ENCODE measurements at regions not wholly inside any gene's neighbourhood (a gene's known extent, or its start where the extent isn't known, plus 50 kb on each side); places are given as distances from the start of the nearest gene placed in this dataset.
"Not testable (repeated sequence)": the region's sequence is repeated elsewhere in the genome, so short reads cannot be mapped to it uniquely, and the experiment has no call there.

DNA sequence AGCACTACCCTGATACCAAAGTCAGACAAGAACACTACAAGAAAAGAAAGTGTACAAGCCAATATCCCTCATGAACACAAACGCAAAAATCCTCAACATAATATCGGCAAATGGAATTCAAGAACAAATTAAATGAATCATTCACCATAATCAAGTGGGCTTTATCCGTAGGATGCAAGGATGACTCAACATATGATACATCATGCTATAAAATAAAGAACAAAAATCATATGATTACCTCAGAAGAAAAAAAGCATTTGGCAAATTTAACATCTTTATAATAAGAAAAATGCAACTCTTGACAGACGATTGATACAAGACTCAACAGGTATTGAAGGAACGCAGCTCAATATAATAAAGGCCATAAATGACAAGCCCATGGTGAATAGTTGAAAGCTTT lies 843.9 kb downstream of the FRK start:
- Histone ChIP-seq H3K27ac (ENCODE audit: low read length) (no peak overlapping the region), H3K27me3 (ENCODE audit: control insufficient read depth in 1 of 2, insufficient read depth in 2 of 2, low read length in 2 of 2) (no peaks in the 10 kb centered on the region), H3K9ac (ENCODE audit: low read length in 2 of 2) (no peak overlapping the region), H3K4me1 (ENCODE audit: control insufficient read depth, insufficient read depth, low read length) (no peaks in the 10 kb centered on the region), H3K36me3 (ENCODE audit: control insufficient read depth in 2 of 2, insufficient read depth in 2 of 2, low read length in 2 of 2) (no peaks in the 10 kb centered on the region), H3K4me3 (ENCODE audit: low read length in 2 of 2) (no peak overlapping the region), H3K9me3 (ENCODE audit: control insufficient read depth in 2 of 2, low read length in 2 of 2) (no peaks in the 10 kb centered on the region)

DNA sequence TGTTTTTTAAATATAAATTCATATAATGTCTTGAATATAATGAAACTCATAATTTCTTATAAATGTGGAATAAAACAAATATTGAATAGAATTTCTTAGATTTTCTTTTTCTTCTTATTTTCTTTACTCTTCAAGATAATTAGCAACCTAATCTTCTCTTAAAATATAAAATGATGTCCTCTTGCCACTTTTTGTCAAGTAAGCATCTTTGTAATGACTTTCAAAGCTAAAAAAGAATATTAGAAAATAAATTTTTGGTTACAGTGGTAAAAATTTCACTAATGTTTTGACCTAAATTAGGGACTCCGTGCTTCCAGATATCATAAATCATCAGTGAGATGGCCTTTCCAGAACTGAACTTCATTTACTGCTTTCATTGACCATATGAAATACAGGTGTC lies 846.4 kb downstream of the FRK start:
- Histone ChIP-seq H3K4me1 (ENCODE audit: control insufficient read depth, insufficient read depth, low read length) (no peaks in the 10 kb centered on the region), H3K9me3 (ENCODE audit: control insufficient read depth in 2 of 2, low read length in 2 of 2) (no peaks in the 10 kb centered on the region), H3K4me3 (ENCODE audit: low read length in 2 of 2) (no peak overlapping the region), H3K27me3 (ENCODE audit: control insufficient read depth in 1 of 2, insufficient read depth in 2 of 2, low read length in 2 of 2) (no peaks in the 10 kb centered on the region), H3K36me3 (ENCODE audit: control insufficient read depth in 2 of 2, insufficient read depth in 2 of 2, low read length in 2 of 2) (no peaks in the 10 kb centered on the region), H3K27ac (ENCODE audit: low read length) (no peak overlapping the region), H3K9ac (ENCODE audit: low read length in 2 of 2) (no peak overlapping the region)

DNA sequence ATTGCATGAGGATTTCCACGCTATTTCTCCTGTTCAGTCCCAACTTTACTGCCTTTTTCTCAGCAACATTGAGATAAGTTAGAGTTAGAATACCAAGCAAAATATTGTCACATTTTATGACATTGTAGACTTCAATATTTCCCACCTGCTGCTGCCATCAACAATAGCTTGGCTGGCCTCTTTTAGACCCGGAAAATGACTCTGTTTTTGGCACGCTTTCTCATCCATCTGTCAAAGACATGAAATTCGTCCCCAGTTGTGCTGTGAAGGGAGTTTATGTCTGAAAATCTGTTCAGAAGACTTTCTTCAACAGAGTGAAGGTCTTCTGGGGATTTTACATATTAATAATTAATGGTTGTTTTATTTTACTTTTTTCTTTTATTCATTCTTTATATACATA lies 857.3 kb downstream of the FRK start:
- H3K27me3 ChIP-seq (ENCODE audit: control insufficient read depth in 1 of 2, insufficient read depth in 2 of 2, low read length in 2 of 2), result no peaks in the 10 kb centered on the region
- H3K4me1 ChIP-seq (ENCODE audit: control insufficient read depth, insufficient read depth, low read length), result no peaks in the 10 kb centered on the region
- H3K9me3 ChIP-seq (ENCODE audit: control insufficient read depth in 2 of 2, low read length in 2 of 2), result no peaks in the 10 kb centered on the region
- H3K27ac ChIP-seq (ENCODE audit: low read length), result no peak overlapping the region
- H3K4me3 ChIP-seq (ENCODE audit: low read length in 2 of 2), result no peak overlapping the region
- no peaks in the 10 kb centered on the region for H3K36me3 ChIP-seq (ENCODE audit: control insufficient read depth in 2 of 2, insufficient read depth in 2 of 2, low read length in 2 of 2)
- no peak overlapping the region for H3K9ac ChIP-seq (ENCODE audit: low read length in 2 of 2)

DNA sequence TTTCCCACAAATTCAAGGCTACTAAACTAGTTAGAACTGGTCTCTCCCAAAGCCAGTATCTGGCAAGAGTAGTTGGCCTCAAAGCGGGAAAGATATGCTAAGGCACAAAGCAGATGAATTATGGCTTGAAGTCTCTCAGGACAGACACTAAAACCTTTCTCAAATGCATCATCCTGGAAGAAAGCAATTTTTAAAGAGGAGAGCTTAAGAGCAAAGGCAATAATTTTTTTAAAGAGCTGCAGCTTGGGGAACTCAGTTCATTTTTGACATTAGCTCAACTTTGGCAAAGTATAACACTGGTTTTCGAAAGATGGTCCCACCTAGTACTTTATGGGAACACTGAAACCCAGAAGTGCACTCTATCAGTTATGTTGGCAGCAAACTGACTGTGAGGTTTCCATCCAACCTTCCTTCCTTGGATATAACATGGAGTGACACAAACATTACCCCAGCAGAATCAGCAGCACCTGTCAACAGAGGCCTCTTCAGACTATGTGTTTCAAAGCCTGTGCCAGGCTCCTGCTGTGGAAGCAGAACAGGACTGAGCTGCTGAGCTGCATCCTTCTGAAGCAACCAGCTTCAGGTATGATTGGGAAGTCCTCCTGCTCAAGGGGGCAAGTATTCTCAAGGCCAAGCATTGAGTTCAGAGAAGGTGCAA lies 852.3 kb upstream of the HS3ST5 start:
- Histone ChIP-seq H3K36me3 (ENCODE audit: control insufficient read depth in 2 of 2, insufficient read depth in 2 of 2, low read length in 2 of 2) (no peaks in the 10 kb centered on the region), H3K9ac (ENCODE audit: low read length in 2 of 2) (no peak overlapping the region), H3K9me3 (ENCODE audit: control insufficient read depth in 2 of 2, low read length in 2 of 2) (no peaks in the 10 kb centered on the region), H3K27me3 (ENCODE audit: control insufficient read depth in 1 of 2, insufficient read depth in 2 of 2, low read length in 2 of 2) (no peaks in the 10 kb centered on the region), H3K4me1 (ENCODE audit: control insufficient read depth, insufficient read depth, low read length) (no peaks in the 10 kb centered on the region), H3K27ac (ENCODE audit: low read length) (no peak overlapping the region), H3K4me3 (ENCODE audit: low read length in 2 of 2) (no peak overlapping the region)

DNA sequence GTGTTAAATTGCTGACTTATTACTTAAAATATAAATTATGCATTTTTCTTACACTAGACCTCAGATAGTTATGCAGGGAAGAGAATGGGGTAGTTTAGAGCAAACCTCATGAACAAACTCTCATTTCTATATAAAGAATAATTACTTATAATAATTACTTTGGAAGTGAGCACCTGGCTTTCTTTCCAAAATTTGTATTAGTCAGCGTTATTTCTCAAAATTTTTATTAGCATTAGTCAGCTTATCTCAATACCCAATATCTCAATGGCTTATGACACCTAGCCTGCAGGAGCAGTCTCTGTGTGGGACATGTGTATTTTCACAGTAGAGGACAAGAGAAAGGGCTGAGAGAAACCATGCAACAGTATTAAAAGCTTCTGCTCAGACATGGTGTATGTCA lies 849.2 kb upstream of the HS3ST5 start:
- Histone ChIP-seq H3K36me3 (ENCODE audit: control insufficient read depth in 2 of 2, insufficient read depth in 2 of 2, low read length in 2 of 2) (no peaks in the 10 kb centered on the region), H3K4me1 (ENCODE audit: control insufficient read depth, insufficient read depth, low read length) (no peaks in the 10 kb centered on the region), H3K27me3 (ENCODE audit: control insufficient read depth in 1 of 2, insufficient read depth in 2 of 2, low read length in 2 of 2) (no peaks in the 10 kb centered on the region), H3K9me3 (ENCODE audit: control insufficient read depth in 2 of 2, low read length in 2 of 2) (no peaks in the 10 kb centered on the region), H3K4me3 (ENCODE audit: low read length in 2 of 2) (no peak overlapping the region), H3K9ac (ENCODE audit: low read length in 2 of 2) (no peak overlapping the region), H3K27ac (ENCODE audit: low read length) (no peak overlapping the region)

DNA sequence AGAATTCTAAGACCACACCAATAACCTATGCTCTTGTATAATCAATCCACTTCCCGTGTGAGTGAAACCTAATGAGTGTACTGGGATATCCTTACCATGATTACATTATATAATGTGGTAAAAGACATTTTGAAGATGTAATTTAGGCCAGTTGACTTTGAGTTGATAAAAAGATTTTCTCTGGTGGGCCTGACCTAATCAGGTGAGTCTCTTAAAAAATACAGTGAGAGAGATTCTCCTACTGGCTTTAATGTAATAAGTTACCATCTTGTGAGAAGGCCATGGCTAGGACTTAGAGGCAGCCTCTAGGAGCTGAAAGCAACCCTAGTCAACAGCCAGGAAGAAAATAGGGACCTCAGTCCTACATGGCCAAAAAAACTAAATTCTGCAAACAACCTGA lies 847.7 kb upstream of the HS3ST5 start:
- no peak overlapping the region for H3K27ac ChIP-seq (ENCODE audit: low read length)
- no peaks in the 10 kb centered on the region for H3K9me3 ChIP-seq (ENCODE audit: control insufficient read depth in 2 of 2, low read length in 2 of 2)
- H3K4me3 ChIP-seq (ENCODE audit: low read length in 2 of 2), result no peak overlapping the region
- no peak overlapping the region for H3K9ac ChIP-seq (ENCODE audit: low read length in 2 of 2)
- H3K36me3 ChIP-seq (ENCODE audit: control insufficient read depth in 2 of 2, insufficient read depth in 2 of 2, low read length in 2 of 2), result no peaks in the 10 kb centered on the region
- no peaks in the 10 kb centered on the region for H3K27me3 ChIP-seq (ENCODE audit: control insufficient read depth in 1 of 2, insufficient read depth in 2 of 2, low read length in 2 of 2)
- no peaks in the 10 kb centered on the region for H3K4me1 ChIP-seq (ENCODE audit: control insufficient read depth, insufficient read depth, low read length)

DNA sequence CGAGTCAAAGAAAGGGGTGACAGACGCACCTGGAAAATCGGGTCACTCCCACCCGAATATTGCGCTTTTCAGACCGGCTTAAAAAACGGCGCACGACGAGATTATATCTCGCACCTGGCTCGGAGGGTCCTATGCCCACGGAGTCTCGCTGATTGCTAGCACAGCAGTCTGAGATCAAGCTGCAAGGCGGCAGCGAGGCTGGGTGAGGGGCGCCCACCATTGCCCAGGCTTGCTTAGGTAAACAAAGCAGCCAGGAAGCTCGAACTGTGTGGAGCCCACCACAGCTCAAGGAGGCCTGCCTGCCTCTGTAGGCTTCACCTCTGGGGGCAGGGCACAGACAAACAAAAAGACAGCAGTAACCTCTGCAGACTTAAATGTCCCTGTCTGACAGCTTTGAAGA lies 832.6 kb upstream of the HS3ST5 start:
- not testable (repeated sequence) for H3K27ac ChIP-seq (ENCODE audit: low read length); H3K4me3 ChIP-seq (ENCODE audit: low read length in 2 of 2); H3K27me3 ChIP-seq (ENCODE audit: control insufficient read depth in 1 of 2, insufficient read depth in 2 of 2, low read length in 2 of 2); H3K4me1 ChIP-seq (ENCODE audit: control insufficient read depth, insufficient read depth, low read length); H3K9me3 ChIP-seq (ENCODE audit: control insufficient read depth in 2 of 2, low read length in 2 of 2); H3K9ac ChIP-seq (ENCODE audit: low read length in 2 of 2); H3K36me3 ChIP-seq (ENCODE audit: control insufficient read depth in 2 of 2, insufficient read depth in 2 of 2, low read length in 2 of 2)

DNA sequence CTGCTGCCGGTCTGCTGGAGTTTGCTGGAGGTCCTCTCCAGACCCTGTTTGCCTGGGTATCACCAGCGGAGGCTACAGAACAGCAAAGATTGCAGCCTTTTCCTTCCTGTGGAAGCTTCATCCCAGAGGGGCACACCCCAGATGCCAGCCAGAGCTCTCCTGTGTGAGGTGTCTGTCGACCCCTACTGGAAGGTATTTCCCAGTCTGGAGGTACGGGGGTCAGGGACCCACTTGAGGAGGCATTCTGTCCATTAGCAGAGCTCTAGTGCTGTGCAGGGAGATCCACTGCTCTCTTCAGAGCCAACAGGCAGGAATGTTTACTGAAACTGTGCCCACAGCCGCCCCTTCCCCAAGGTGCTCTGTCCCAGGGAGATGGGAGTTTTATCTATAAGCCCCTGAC lies 823.1 kb upstream of the HS3ST5 start:
- H3K9ac ChIP-seq (ENCODE audit: low read length in 2 of 2); H3K36me3 ChIP-seq (ENCODE audit: control insufficient read depth in 2 of 2, insufficient read depth in 2 of 2, low read length in 2 of 2): not testable (repeated sequence)

DNA sequence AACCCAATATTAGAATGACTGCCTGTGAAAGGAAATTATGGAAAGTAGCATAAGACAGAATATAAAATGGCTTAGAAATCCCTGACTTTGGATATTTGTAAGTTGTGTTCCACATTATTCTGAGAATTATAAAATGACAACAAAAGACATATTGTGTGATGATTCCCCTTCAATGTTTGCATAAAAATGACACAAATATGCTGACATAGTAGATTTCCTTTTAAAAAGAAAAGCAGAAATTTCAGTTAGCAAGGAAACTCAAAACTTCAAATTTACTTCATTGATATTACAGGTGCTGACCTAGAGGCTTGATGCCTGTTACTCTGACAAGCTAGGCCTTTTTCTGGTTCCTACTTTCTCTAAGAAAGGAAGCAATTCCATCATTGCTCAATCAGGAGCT lies 816.9 kb upstream of the HS3ST5 start:
- no peaks in the 10 kb centered on the region for H3K9me3 ChIP-seq (ENCODE audit: control insufficient read depth in 2 of 2, low read length in 2 of 2)
- H3K9ac ChIP-seq (ENCODE audit: low read length in 2 of 2), result no peak overlapping the region
- H3K27ac ChIP-seq (ENCODE audit: low read length), result no peak overlapping the region
- H3K4me1 ChIP-seq (ENCODE audit: control insufficient read depth, insufficient read depth, low read length), result no peaks in the 10 kb centered on the region
- H3K27me3 ChIP-seq (ENCODE audit: control insufficient read depth in 1 of 2, insufficient read depth in 2 of 2, low read length in 2 of 2), result no peaks in the 10 kb centered on the region
- H3K36me3 ChIP-seq (ENCODE audit: control insufficient read depth in 2 of 2, insufficient read depth in 2 of 2, low read length in 2 of 2), result no peaks in the 10 kb centered on the region
- H3K4me3 ChIP-seq (ENCODE audit: low read length in 2 of 2), result no peak overlapping the region

More for the DNA sequence above, 823.1 kb upstream of the HS3ST5 start:
- H3K9me3 ChIP-seq (ENCODE audit: control insufficient read depth in 2 of 2, low read length in 2 of 2); H3K27ac ChIP-seq (ENCODE audit: low read length); H3K4me3 ChIP-seq (ENCODE audit: low read length in 2 of 2); H3K4me1 ChIP-seq (ENCODE audit: control insufficient read depth, insufficient read depth, low read length); H3K27me3 ChIP-seq (ENCODE audit: control insufficient read depth in 1 of 2, insufficient read depth in 2 of 2, low read length in 2 of 2): not testable (repeated sequence)

DNA sequence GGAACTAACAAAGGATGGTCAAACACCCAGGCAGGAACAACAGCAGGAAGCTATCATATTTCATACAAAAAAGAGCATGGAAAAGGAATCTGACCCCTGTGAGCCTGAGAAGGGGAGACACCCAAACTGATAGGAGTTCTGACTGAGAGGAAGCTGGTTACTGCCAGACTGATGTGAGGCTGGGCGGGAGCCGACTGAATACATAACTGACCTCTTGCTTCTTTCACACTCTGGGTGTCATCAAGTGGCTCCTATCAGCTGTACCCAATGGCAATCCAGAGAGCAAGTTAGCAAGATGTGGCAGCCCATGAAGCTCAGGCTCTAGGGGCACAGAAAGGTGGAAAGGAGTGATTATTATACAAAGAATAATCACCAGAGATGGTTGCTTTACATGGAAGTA lies 795.1 kb upstream of the HS3ST5 start:
- Histone ChIP-seq H3K27ac (ENCODE audit: low read length) (no peak overlapping the region), H3K9ac (ENCODE audit: low read length in 2 of 2) (no peak overlapping the region), H3K27me3 (ENCODE audit: control insufficient read depth in 1 of 2, insufficient read depth in 2 of 2, low read length in 2 of 2) (no peaks in the 10 kb centered on the region), H3K9me3 (ENCODE audit: control insufficient read depth in 2 of 2, low read length in 2 of 2) (no peaks in the 10 kb centered on the region), H3K4me1 (ENCODE audit: control insufficient read depth, insufficient read depth, low read length) (no peaks in the 10 kb centered on the region), H3K4me3 (ENCODE audit: low read length in 2 of 2) (no peak overlapping the region), H3K36me3 (ENCODE audit: control insufficient read depth in 2 of 2, insufficient read depth in 2 of 2, low read length in 2 of 2) (no peaks in the 10 kb centered on the region)

DNA sequence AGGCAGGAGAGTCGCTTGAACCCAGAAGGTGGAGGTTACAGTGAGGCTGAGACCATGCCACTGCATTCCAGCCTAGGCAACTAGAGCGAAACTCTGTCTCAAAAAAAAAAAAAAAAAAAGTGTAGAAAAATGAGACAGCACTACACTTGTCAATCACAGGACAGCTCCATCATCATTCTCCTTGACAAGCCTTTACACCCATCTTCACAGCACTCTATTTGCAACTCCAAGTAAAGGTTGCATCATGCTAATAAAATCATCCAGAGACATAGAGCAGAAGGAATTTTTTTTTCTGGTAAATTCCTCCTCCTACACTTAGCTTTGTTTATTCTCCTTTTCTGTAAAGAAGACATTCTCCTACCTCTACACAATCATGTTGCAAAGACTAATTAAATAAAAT lies 791.0 kb upstream of the HS3ST5 start:
- Histone ChIP-seq H3K4me3 (ENCODE audit: low read length in 2 of 2) (no peak overlapping the region), H3K9me3 (ENCODE audit: control insufficient read depth in 2 of 2, low read length in 2 of 2) (peaks cover 0 to 4% of the 10 kb centered on the region in 2 donors), H3K27ac (ENCODE audit: low read length) (no peak overlapping the region), H3K36me3 (ENCODE audit: control insufficient read depth in 2 of 2, insufficient read depth in 2 of 2, low read length in 2 of 2) (no peaks in the 10 kb centered on the region), H3K4me1 (ENCODE audit: control insufficient read depth, insufficient read depth, low read length) (no peaks in the 10 kb centered on the region), H3K9ac (ENCODE audit: low read length in 2 of 2) (no peak overlapping the region), H3K27me3 (ENCODE audit: control insufficient read depth in 1 of 2, insufficient read depth in 2 of 2, low read length in 2 of 2) (no peaks in the 10 kb centered on the region)

All from stomach smooth muscle (tissue), 2 donors.